GM12878 (cell line): ENCODE measurements at regions not wholly inside any gene's neighbourhood (a gene's known extent, or its start where the extent isn't known, plus 50 kb on each side); places are given as distances from the start of the nearest gene placed in this dataset.

Experiments used
- BHLHE40 ChIP-seq, 2 experiments: fragments of 450-650 bp in 1 of 2; IDR thresholded peaks; 2 replicates each; pipeline ENCODE4 v1.6.1; 2011 to 2017; ENCODE audit warnings: low read depth in 2 of 2, borderline replicate concordance in 1 of 2, improper control_type of control experiment in 1 of 2, low read length in 1 of 2, mild to moderate bottlenecking in 1 of 2
- CBFB ChIP-seq: IDR thresholded peaks from 2 replicates; pipeline ENCODE4 v1.6.1; 2016; ENCODE audit warnings: antibody characterized with exemption, low read depth
- HCFC1 ChIP-seq: fragments of 150-350 bp; IDR thresholded peaks from 2 replicates; pipeline ENCODE4 v1.6.1; 2014; ENCODE audit warnings: low read length
- MTA2 ChIP-seq: fragments of 450-650 bp; IDR thresholded peaks from 2 replicates; pipeline ENCODE4 v1.6.1; 2016; ENCODE audit warnings: low read depth, mild to moderate bottlenecking, moderate library complexity
- PKNOX1 ChIP-seq: fragments of 450-650 bp; IDR thresholded peaks from 2 replicates; pipeline ENCODE4 v1.6.1; 2016; ENCODE audit warnings: mild to moderate bottlenecking
- PML ChIP-seq: IDR thresholded peaks from 2 replicates; pipeline ENCODE4 v1.6.1; 2012; ENCODE audit warnings: low read length, inconsistent platforms
- SKIL ChIP-seq: fragments of 450-650 bp; IDR thresholded peaks from 2 replicates; pipeline ENCODE4 v1.6.1; 2017; ENCODE audit warnings: mild to moderate bottlenecking, low read depth, inconsistent platforms; ENCODE audit not compliant: poor library complexity, severe bottlenecking
- SREBF2 ChIP-seq: IDR thresholded peaks from 2 replicates; pipeline ENCODE4 v1.6.1; 2012; ENCODE audit warnings: mild to moderate bottlenecking, low read length
- ZNF592 ChIP-seq: fragments of 450-650 bp; IDR thresholded peaks from 2 replicates; pipeline ENCODE4 v1.6.1; 2017; ENCODE audit warnings: mild to moderate bottlenecking, moderate library complexity

- no peak for TF ChIP-seq PKNOX1
- TF ChIP-seq CBFB: no peak
- no peak for TF ChIP-seq HCFC1
- TF ChIP-seq ZNF592: no peak
- no peak for TF ChIP-seq PML
- TF ChIP-seq BHLHE40 (IDR thresholded peaks at IDR 0.05; ENCODE audit: borderline replicate concordance in 1 of 2, low read depth in 2 of 2, low read length in 1 of 2): no peak
- no peak for TF ChIP-seq MTA2
- TF ChIP-seq SREBF2: no peak
- TF ChIP-seq SKIL: no peak
- TF ChIP-seq, all 136 proteins: peak for 0
These were observed 225.7 kb downstream of the PYDC2 start (continued) for GRCh38 chr3:191686626-191687025.
